Hematopoietic multipotent progenitor cell treated with erythropoietin and hydrocortisone succinate and interleukin-3 and kit ligand, for 17 days (in vitro differentiated cells): ENCODE measurements at regions not wholly inside any gene's neighbourhood (a gene's known extent, or its start where the extent isn't known, plus 50 kb on each side); places are given as distances from the start of the nearest gene placed in this dataset.

Experiments
- DNase-seq: peaks from one replicate; pipeline ENCODE4 v3.0.0-alpha.2; 2015; ENCODE audit warnings: low spot score

GRCh38 chr6:90790696-90791095 is 203.8 kb upstream of the MAP3K7 start:
- DNase-seq = no peak

GRCh38 chr6:90790058-90790457 is 203.2 kb upstream of the MAP3K7 start:
- no peak for DNase-seq

GRCh38 chr6:90788781-90789180 is 201.9 kb upstream of the MAP3K7 start:
- DNase-seq = no peak

- no peak for DNase-seq
These were observed 200.6 kb upstream of the MAP3K7 start for GRCh38 chr6:90787446-90787845.

- DNase-seq = no peak
These were observed 193.9 kb upstream of the MAP3K7 start for GRCh38 chr6:90780778-90781177.

- DNase-seq = no peak
These were observed 193.3 kb upstream of the MAP3K7 start for GRCh38 chr6:90780141-90780540.

GRCh38 chr6:90778417-90779203 is 191.7 kb upstream of the MAP3K7 start:
- DNase-seq = no peak

GRCh38 chr6:90770778-90771177 is 183.9 kb upstream of the MAP3K7 start:
- no peak for DNase-seq

GRCh38 chr6:90765895-90766294 is 179.0 kb upstream of the MAP3K7 start:
- DNase-seq = no peak

GRCh38 chr6:90765491-90765890 is 178.6 kb upstream of the MAP3K7 start:
- no peak for DNase-seq

GRCh38 chr6:90764001-90764400 is 177.1 kb upstream of the MAP3K7 start:
- no peak for DNase-seq

- DNase-seq = no peak
These were observed 172.8 kb upstream of the MAP3K7 start for GRCh38 chr6:90759664-90760063.

GRCh38 chr6:90758741-90759140 is 171.9 kb upstream of the MAP3K7 start:
- no peak for DNase-seq

- no peak for DNase-seq
These were observed 167.2 kb upstream of the MAP3K7 start for GRCh38 chr6:90753820-90754643.

GRCh38 chr6:90739802-90740201 is 152.9 kb upstream of the MAP3K7 start:
- DNase-seq = no peak

- DNase-seq = no peak
These were observed 152.5 kb upstream of the MAP3K7 start for GRCh38 chr6:90739339-90739738.

GRCh38 chr6:90730151-90730673 is 143.3 kb upstream of the MAP3K7 start:
- DNase-seq = no peak

GRCh38 chr6:90729057-90729456 is 142.2 kb upstream of the MAP3K7 start:
- no peak for DNase-seq

- DNase-seq = no peak
These were observed 135.8 kb upstream of the MAP3K7 start for GRCh38 chr6:90722648-90723047.

GRCh38 chr6:90720404-90720803 is 133.5 kb upstream of the MAP3K7 start:
- DNase-seq = no peak

GRCh38 chr6:90719321-90720195 is 132.7 kb upstream of the MAP3K7 start:
- no peak for DNase-seq

- no peak for DNase-seq
These were observed 129.5 kb upstream of the MAP3K7 start for GRCh38 chr6:90716376-90716775.
